HG02588 (cell line): ENCODE measurements at regions not wholly inside any gene's neighbourhood (a gene's known extent, or its start where the extent isn't known, plus 50 kb on each side); places are given as distances from the start of the nearest gene placed in this dataset.

Experiments
- ATAC-seq: cut with Tn5 transposase; IDR thresholded peaks from one replicate; pipeline ENCODE4 v1.9.1; 2021; ENCODE audit warnings: mild to moderate bottlenecking, moderate library complexity; ENCODE audit not compliant: unreplicated experiment

GRCh38 chr18:79625924-79626561, 53.6 kb upstream of the CTDP1 start:
- ATAC-seq, result no peak

- no peak for ATAC-seq
Measured at GRCh38 chr18:79626905-79627749, 52.5 kb upstream of the CTDP1 start.

- ATAC-seq, result no peak
Measured at GRCh38 chr18:79627750-79628294, 51.8 kb upstream of the CTDP1 start.

GRCh38 chr18:79628416-79629248, 51.0 kb upstream of the CTDP1 start:
- no peak for ATAC-seq

GRCh38 chr18:79629249-79629558, 50.4 kb upstream of the CTDP1 start:
- ATAC-seq, result no peak

GRCh38 chr18:79629606-79630005, 50.0 kb upstream of the CTDP1 start:
- no peak for ATAC-seq
